Hindlimb muscle (tissue), 1 donor: ENCODE measurements at regions not wholly inside any gene's neighbourhood (a gene's known extent, or its start where the extent isn't known, plus 50 kb on each side); places are given as distances from the start of the nearest gene placed in this dataset.
"Not testable (repeated sequence)": the region's sequence is repeated elsewhere in the genome, so short reads cannot be mapped to it uniquely, and the experiment has no call there.

Source experiments
- DNase-seq: peaks from one replicate; pipeline ENCODE4 v3.0.0-alpha.2; 2013

DNA sequence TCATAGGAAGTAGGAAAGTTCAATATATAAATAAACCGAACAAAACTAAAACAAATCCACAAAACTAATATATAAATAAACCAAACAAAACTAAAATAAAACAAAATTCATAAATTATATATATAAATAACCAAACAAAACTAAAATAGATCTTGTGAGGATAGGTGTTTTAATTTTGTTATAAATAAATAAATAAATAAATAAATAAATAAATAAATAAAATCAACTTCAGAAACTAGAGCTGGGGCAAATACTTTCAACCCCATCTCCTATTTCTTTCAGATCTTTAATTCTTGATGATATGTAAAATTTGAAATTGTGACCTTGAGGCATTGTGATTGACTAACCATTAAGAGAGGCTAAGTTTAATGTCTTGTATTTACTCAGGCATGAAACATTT is 416.1 kb downstream of the SAMD5 start:
- DNase-seq = no peak

DNA sequence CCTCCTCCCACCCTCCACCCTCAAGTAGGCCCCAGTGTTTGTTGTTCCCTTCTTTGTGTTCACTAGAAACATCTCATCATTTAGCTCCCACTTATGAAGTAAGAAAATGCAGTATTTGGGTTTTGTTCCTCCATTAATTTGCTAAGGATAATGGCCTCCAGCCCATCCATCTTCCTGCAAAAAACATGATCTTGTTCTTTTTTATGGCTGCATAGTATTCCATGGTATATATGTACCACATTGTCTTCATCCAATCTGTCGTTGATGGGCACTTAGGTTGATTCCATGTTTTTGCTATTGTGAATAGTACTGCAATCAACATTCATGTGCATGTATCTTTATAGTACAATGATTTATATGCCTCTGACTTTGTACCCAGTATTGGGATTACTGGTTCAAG is 416.8 kb upstream of the SASH1 start:
- no peak for DNase-seq

DNA sequence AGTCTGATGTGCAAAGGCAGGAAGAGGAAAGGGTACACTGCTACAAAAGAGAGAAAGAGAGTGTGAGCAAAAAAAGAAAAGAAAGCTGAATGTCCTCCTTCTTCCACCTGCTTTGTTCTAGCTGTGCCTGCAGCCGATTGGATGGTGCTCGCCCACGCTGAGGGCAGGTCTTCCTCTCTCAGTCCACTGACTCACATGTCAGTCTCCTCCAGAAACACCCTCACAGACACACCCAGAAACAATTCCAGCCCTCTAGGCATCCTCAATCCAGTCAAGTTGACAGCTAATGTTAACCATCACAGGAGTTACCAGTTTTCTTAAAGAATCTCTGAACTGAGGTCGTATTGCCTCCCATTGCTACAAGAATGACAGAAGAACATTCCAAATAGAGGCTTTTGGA is 411.9 kb upstream of the SASH1 start:
- DNase-seq = no peak

GRCh38 chr6:147933224-147933623 is 409.4 kb upstream of the SASH1 start:
- no peak for DNase-seq

DNA sequence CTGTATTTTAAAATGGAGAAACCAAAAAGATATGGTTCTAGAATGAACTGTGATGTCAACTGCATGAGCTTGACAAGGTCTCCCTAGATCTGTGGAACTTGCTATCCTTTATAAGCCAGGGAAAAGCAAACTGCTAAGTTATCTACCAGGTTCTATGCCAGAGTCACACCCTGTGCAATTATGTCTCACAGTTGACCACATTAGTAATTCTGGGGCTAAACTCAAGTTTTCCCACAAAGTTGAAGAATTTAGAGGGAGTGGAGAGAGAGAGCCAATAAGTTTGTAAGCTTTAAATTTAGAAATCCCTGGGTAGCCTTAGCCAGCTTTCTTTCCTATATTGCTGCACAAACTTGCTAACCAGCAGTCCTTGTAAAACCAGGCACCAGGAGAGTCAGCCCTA is 407.0 kb upstream of the SASH1 start:
- DNase-seq = no peak

DNA sequence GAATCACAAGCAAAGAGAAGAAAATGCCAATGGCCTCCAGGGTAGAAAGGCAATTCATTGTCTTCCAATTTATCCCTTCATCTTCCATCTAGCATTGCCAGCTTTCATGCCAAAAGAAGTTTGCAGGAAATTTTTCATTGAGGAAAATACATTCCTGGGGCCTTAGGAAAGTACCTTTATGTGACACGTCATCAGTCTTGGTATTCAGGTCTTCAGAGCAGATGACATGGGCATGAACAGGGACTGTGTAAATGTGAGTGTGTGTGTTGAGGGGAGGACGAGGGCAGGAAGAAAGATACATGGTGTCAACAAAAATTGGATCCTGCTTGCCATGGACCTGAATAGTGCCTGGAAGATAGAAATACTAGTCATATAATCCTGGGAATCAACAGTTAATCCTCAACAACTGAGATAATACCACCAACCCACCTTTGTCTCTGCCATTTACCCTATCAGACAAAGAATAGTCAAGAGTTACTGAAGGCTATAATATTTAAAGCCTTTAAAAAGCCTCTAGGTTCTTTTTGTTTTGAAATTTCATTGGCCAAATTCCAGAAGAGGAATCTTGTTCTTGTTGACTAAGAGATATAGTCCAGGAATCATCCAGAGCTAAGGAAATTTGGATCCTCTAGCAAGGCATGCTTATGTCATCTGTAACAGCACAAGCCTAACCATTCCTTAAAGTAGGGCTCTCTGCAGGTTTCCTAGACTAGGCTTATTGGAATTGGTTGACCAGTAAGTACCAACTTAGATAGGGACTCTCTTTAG is 405.8 kb upstream of the SASH1 start:
- DNase-seq = no peak

DNA sequence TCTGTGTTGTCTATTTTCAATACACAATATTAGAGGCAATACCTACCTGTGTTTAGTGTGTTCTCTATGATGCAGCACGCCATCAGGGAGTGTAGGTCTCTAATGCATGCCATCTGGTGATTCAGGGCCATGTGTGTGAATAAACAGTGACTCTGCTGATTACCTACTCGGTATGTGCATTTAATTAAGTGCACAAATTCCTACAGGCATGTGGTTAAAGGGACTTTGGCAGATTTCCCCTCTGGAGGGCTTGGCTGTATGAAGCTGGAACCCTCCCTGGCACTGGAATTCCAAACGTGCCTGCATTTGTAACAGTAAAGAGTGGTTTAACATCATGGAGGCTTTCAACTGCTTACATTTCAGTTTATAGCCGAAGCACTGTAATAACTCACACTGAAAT is 401.5 kb upstream of the SASH1 start:
- no peak for DNase-seq

GRCh38 chr6:147942363-147942762 is 400.3 kb upstream of the SASH1 start:
- no peak for DNase-seq

DNA sequence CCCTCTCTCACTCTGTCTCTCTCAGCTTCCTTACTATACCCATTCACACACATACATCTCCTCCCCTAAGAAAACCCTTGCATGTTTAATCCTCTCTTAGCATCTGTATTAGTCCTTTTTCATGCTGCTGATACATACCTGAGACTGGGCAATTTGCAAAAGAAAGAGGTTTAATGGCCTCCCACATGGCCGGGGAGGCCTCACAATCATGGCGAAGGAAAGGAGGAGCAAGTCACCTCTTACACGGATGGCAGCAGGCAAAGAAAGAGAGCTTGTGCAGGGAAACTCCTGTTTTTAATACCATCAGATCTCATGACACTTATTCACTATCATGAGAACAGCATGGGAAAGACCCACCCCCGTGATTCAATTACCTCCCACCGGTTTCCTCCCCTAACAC is 398.5 kb upstream of the SASH1 start:
- no peak for DNase-seq

DNA sequence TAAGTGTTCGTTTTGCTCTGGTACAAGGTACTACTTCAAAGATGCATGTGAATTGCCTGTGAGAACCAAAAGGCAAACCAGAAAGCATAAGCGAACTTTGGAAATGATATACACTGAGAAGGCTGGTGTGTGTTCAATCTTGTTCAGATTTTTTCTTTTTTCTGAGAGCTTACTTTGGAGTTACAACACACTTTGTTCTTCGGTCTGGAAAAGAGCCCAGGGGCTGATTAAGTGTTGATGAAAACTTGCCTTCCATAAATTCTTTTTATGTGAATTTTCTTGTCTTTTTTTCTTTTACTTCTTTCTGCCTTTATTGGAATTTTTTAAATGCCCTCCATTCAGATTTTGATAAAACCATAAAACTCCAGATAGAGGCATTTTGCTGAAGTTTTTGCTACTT is 395.1 kb upstream of the SASH1 start:
- DNase-seq = no peak

- DNase-seq = no peak
These were observed 392.5 kb upstream of the SASH1 start for GRCh38 chr6:147949981-147950622.

GRCh38 chr6:147950623-147950987 is 392.0 kb upstream of the SASH1 start:
- DNase-seq = no peak

DNA sequence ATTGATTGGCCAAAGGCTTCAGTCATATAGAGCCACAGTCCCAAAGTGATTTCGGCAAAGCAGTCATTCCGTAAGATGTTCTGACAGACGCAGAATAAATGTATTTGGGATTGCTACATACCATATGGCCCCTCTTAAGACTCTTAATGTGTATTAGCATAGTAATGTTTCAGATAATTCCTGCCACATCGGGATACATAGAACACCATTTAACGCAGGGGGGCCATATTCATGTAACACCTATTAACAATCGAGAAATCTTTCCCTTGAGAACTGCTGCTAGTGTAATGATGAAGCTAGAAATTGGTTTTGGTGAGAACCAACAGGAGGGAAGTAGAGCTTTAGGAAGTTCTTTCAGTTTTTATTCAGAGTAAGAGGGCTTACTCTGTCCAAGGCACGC is 390.9 kb upstream of the SASH1 start:
- no peak for DNase-seq

DNA sequence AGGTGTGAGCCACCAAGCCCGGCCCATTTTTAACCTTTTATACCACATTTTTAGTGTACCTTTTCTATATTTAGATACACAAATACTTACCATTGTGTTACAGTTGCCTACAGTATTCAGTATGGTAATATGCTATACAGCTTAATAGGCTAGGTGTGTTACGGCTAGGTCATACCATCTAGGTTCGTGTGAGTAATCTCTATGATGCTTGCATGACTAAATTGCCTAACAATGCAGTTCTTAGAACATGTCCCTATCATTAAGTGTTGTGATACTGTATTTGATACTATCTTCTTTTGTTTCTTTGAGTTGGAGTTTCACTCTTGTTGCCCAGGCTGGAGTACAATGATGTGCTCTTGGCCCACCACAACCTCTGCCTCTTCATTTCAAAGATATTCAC is 387.7 kb upstream of the SASH1 start:
- no peak for DNase-seq

GRCh38 chr6:147958683-147959082 is 384.0 kb upstream of the SASH1 start:
- DNase-seq = no peak

GRCh38 chr6:147961481-147962141 is 381.0 kb upstream of the SASH1 start:
- DNase-seq = no peak

- not testable (repeated sequence) for DNase-seq
These were observed 377.2 kb upstream of the SASH1 start for GRCh38 chr6:147965448-147965847.

GRCh38 chr6:147970970-147971369 is 371.7 kb upstream of the SASH1 start:
- DNase-seq = no peak

- no peak for DNase-seq
These were observed 370.2 kb upstream of the SASH1 start for GRCh38 chr6:147972448-147972847.

DNA sequence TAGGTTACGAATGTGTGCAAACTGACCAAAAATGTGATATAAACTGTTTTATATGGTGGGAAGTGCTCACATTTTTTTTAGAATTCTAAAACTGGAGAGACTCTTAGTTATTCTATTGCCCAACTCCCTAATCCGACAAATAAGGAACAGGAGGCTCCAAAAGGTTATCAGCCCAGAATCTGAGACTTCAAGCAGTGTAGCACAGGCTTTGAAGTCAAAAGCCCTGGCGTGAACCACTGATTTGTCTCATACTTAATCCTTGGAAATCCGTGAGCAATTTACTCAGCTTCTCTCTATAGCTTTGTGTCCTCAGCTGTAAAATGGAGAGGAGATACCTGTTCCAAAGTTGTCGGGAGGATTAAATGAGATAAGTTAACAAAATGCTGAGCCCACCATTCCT is 368.8 kb upstream of the SASH1 start:
- DNase-seq = no peak

DNA sequence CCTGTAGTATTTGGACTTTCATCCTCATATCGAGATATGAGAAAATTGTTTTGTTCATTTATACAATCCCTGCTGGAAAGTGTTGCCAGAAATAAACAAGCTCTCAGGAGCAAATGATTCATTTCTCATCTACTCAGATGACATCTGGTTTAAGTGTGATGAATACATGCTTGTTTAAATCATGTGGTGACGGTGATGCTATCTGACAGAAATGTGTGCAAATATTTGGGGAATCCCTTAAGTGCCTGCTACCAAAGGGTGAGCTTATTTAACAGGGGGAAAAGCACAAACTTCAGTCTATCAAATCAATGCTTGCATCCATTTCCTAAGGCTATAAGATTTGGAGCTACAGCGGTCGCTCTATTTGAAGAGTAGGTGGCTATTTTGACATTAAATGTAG is 368.3 kb upstream of the SASH1 start:
- no peak for DNase-seq

DNA sequence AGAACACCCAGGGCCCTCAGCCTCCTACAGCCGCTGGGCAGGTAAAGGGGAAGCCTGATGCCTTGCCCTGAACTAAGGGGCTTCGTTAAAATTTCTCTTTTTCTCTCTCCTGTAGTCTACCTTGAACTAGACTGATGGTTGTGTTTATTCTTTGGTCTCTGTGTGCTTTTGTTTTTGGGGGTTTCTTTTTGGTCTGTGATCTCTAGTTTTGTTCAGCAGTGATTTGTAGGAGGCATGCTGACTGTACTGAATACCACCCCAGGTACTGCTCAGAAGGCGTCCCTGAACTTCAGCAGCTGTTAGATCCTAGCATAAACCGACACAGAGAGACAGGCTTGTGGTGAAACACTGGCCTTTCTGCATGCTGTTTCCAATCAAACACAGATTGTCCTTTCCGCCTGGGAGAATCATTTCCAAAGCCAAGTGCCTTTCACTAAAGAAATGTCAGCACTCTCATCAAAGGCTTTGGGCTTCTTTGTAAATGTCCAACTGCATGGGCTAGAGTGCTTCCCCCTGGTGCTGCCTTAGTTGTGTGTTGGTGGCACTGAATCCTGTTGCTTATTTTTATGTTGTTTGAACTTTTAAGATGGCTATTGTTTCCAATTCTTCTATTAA is 364.7 kb upstream of the SASH1 start:
- DNase-seq = no peak

DNA sequence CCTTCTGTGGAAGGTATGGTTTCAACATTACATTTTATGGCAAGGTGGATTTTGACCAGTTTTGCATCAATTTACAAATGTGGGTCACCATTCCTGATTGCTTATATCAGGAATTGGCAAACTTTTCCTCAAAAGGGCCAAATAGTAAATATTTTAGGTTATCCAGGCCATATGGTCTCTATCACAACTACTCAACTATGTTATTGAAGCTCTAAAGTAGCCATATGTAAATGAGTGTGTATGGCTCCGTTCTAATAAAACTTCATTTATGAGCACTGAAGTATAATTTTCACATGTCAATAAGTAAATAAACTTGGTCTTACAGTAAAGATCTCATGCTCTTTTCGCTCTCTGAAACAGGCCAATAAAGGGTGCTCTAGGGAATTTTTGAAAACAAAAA is 362.7 kb upstream of the SASH1 start:
- no peak for DNase-seq
